ACC112 (cell line): ENCODE measurements at regions not wholly inside any gene's neighbourhood (a gene's known extent, or its start where the extent isn't known, plus 50 kb on each side); places are given as distances from the start of the nearest gene placed in this dataset.

Experiments
- H2AFZ ChIP-seq: fragments of 200-600 bp; sonication (generic); one replicate; pipeline ENCODE4 v1.6.0; 2017; ENCODE audit warnings: antibody characterized with exemption, low read length; ENCODE audit not compliant: unreplicated experiment
- H3K27ac ChIP-seq: fragments of 200-600 bp; sonication (generic); 2 replicates; pipeline ENCODE4 v1.5.1; 2014; ENCODE audit warnings: low read depth, mild to moderate bottlenecking, antibody characterized with exemption, low read length, moderate library complexity
- H3K27me3 ChIP-seq: fragments of 200-600 bp; sonication (generic); 2 replicates; pipeline ENCODE4 v1.6.1; 2014; ENCODE audit warnings: mild to moderate bottlenecking, antibody characterized with exemption, low read length, moderate library complexity, mixed read lengths; ENCODE audit not compliant: insufficient read depth
- H3K36me3 ChIP-seq: fragments of 200-600 bp; sonication (generic); 2 replicates; pipeline ENCODE4 v1.6.1; 2016; ENCODE audit warnings: mild to moderate bottlenecking, antibody characterized with exemption, low read length, moderate library complexity, mixed read lengths; ENCODE audit not compliant: insufficient read depth
- H3K4me1 ChIP-seq: fragments of 200-600 bp; sonication (generic); one replicate; pipeline ENCODE4 v1.6.1; 2016; ENCODE audit warnings: low read length, mixed read lengths; ENCODE audit not compliant: insufficient read depth, unreplicated experiment, control insufficient read depth
- H3K4me3 ChIP-seq: fragments of 200-600 bp; sonication (generic); 2 replicates; pipeline ENCODE4 v1.5.1; 2014; ENCODE audit warnings: mild to moderate bottlenecking, low read depth, low read length
- H3K79me2 ChIP-seq: fragments of 200-600 bp; sonication (generic); one replicate; pipeline ENCODE4 v1.6.0; 2016; ENCODE audit warnings: low read length; ENCODE audit not compliant: control insufficient read depth, unreplicated experiment, insufficient read depth

DNA sequence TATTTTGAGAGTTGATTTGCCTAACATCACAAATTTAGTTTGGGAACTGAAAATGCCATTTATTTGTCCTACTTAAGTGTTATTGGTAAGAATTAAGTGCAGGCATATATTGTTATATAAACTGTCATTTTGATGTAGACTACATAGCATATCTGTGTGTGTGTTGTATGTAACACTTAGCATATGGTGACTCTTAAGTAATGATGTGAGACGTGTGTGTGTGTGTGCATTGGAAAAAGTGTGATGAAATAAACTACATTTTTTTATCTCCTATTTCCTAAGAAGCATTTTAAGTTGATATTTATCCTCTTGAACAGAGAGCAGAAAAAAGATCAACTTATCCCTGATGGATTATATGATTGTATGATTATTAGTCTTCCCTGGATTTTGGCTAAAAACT lies 588.2 kb upstream of the SUCLG2 start:
- Histone ChIP-seq H3K27ac (no peak overlapping the region), H3K79me2 (no peaks in the 10 kb centered on the region), H3K27me3 (no peaks in the 10 kb centered on the region), H3K36me3 (no peaks in the 10 kb centered on the region), H3K4me3 (no peak overlapping the region), H3K4me1 (no peaks in the 10 kb centered on the region), H2AFZ (no peak overlapping the region)

GRCh38 chr3:68239542-68239941 lies 585.1 kb upstream of the SUCLG2 start:
- no peak overlapping the region for H3K27ac ChIP-seq
- no peaks in the 10 kb centered on the region for H3K79me2 ChIP-seq
- no peak overlapping the region for H2AFZ ChIP-seq
- no peaks in the 10 kb centered on the region for H3K36me3 ChIP-seq
- H3K4me1 ChIP-seq = no peaks in the 10 kb centered on the region
- no peaks in the 10 kb centered on the region for H3K27me3 ChIP-seq
- no peak overlapping the region for H3K4me3 ChIP-seq

- Histone ChIP-seq H3K36me3 (no peaks in the 10 kb centered on the region), H2AFZ (no peak overlapping the region), H3K79me2 (no peaks in the 10 kb centered on the region), H3K27ac (no peak overlapping the region), H3K4me3 (no peak overlapping the region), H3K27me3 (no peaks in the 10 kb centered on the region), H3K4me1 (no peaks in the 10 kb centered on the region)
Observed at GRCh38 chr3:68234076-68234780, 579.8 kb upstream of the SUCLG2 start.

DNA sequence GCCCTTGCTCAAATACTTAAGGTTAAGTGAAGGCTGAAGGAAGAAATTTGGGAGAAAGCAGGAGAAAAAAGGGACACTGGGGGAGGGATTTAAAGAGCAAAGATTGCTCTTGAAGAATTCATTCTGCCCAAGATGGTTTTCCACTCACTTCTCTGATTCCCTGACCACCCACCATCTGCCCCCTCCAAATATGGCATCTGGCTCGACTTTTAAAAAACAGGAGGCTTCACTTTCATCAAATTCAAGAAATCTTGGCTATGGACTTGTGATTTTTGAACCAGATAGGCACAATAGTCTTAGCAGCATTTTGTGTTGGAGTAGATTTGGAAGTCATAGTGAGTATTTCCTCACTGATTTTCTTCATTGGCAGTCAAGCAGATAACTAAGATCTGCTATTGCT lies 574.4 kb upstream of the SUCLG2 start:
- Histone ChIP-seq H2AFZ (no peak overlapping the region), H3K27me3 (no peaks in the 10 kb centered on the region), H3K79me2 (no peaks in the 10 kb centered on the region), H3K4me1 (no peaks in the 10 kb centered on the region), H3K27ac (no peak overlapping the region), H3K36me3 (no peaks in the 10 kb centered on the region), H3K4me3 (no peak overlapping the region)

GRCh38 chr3:68220832-68221231 lies 566.4 kb upstream of the SUCLG2 start:
- no peaks in the 10 kb centered on the region for H3K79me2 ChIP-seq
- H3K4me3 ChIP-seq = no peak overlapping the region
- no peak overlapping the region for H3K27ac ChIP-seq
- no peak overlapping the region for H2AFZ ChIP-seq
- H3K27me3 ChIP-seq = no peaks in the 10 kb centered on the region
- H3K4me1 ChIP-seq = no peaks in the 10 kb centered on the region
- no peaks in the 10 kb centered on the region for H3K36me3 ChIP-seq

DNA sequence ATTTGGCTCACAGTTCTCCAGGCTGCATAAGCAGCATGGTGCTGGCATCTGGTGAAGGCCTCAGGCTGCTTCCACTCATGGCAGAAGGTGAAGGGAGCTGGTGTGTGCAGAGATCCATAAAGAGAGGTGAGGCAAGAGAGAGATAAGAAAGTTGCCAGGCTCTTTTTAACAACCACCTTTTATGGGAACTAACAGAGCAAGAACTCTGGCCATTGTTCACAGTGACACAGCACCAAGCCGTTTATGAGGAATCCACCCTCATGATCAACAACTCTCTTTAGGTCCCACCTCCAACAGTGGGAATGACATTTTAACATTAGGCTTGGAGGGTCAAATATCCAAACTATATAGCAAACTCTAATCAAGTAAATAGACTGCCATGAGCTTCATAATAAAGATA lies 557.2 kb upstream of the SUCLG2 start:
- Histone ChIP-seq H3K4me3 (no peak overlapping the region), H3K36me3 (no peaks in the 10 kb centered on the region), H2AFZ (no peak overlapping the region), H3K27me3 (no peaks in the 10 kb centered on the region), H3K27ac (no peak overlapping the region), H3K4me1 (no peaks in the 10 kb centered on the region), H3K79me2 (no peaks in the 10 kb centered on the region)

- Histone ChIP-seq H3K79me2 (no peaks in the 10 kb centered on the region), H3K36me3 (no peaks in the 10 kb centered on the region), H3K4me1 (no peaks in the 10 kb centered on the region), H3K4me3 (no peak overlapping the region), H2AFZ (no peak overlapping the region), H3K27ac (no peak overlapping the region), H3K27me3 (no peaks in the 10 kb centered on the region)
Observed at GRCh38 chr3:68210635-68211034, 556.2 kb upstream of the SUCLG2 start.

- no peak overlapping the region for H3K4me3 ChIP-seq
- no peaks in the 10 kb centered on the region for H3K4me1 ChIP-seq
- H3K27ac ChIP-seq = no peak overlapping the region
- H3K36me3 ChIP-seq = no peaks in the 10 kb centered on the region
- H3K27me3 ChIP-seq = no peaks in the 10 kb centered on the region
- H2AFZ ChIP-seq = no peak overlapping the region
- no peaks in the 10 kb centered on the region for H3K79me2 ChIP-seq
Observed at GRCh38 chr3:68207327-68207726, 552.9 kb upstream of the SUCLG2 start.

DNA sequence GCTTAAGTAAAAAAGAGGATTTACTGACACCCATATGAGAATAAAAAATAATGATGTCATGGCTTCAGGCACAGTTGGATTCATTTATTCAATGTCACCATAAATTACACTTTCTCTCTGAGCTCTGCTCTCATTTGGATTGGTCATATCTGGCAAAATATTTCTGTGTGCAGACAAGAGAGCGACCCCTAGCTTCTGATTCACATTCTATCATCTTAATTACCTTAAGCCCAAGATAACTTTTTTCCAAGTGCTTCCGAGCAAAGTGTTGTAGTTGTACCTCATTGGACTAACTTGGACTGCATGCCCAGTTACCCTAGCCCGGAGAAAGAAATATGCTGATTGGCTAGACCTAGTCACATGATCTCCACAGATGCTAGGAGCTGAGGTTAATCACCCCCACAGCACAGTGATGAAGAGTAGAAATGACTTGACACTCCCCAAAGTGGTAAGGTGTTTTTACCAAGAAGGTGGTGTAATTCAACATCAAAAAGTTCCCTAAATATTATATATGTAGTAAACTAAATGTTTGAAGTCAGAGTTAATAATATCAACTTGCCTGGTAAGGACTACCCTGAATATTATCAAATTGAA lies 552.2 kb upstream of the SUCLG2 start:
- Histone ChIP-seq H2AFZ (no peak overlapping the region), H3K27me3 (no peaks in the 10 kb centered on the region), H3K27ac (no peak overlapping the region), H3K36me3 (no peaks in the 10 kb centered on the region), H3K79me2 (no peaks in the 10 kb centered on the region), H3K4me3 (no peak overlapping the region), H3K4me1 (no peaks in the 10 kb centered on the region)

GRCh38 chr3:68186733-68187132 lies 532.3 kb upstream of the SUCLG2 start:
- no peaks in the 10 kb centered on the region for H3K27me3 ChIP-seq
- no peaks in the 10 kb centered on the region for H3K79me2 ChIP-seq
- no peak overlapping the region for H3K27ac ChIP-seq
- H2AFZ ChIP-seq = no peak overlapping the region
- H3K4me3 ChIP-seq = no peak overlapping the region
- no peaks in the 10 kb centered on the region for H3K4me1 ChIP-seq
- no peaks in the 10 kb centered on the region for H3K36me3 ChIP-seq

GRCh38 chr3:68176600-68176999 lies 522.2 kb upstream of the SUCLG2 start:
- Histone ChIP-seq H2AFZ (no peak overlapping the region), H3K27me3 (no peaks in the 10 kb centered on the region), H3K4me1 (no peaks in the 10 kb centered on the region), H3K27ac (no peak overlapping the region), H3K36me3 (no peaks in the 10 kb centered on the region), H3K4me3 (no peak overlapping the region), H3K79me2 (no peaks in the 10 kb centered on the region)
